Kidney tubule cell (primary cell): ENCODE measurements at regions not wholly inside any gene's neighbourhood (a gene's known extent, or its start where the extent isn't known, plus 50 kb on each side); places are given as distances from the start of the nearest gene placed in this dataset.

ENCODE experiments used
- DNase-seq: peaks from one replicate; pipeline ENCODE4 v3.0.0-alpha.2; 2018; ENCODE audit warnings: low spot score

DNA sequence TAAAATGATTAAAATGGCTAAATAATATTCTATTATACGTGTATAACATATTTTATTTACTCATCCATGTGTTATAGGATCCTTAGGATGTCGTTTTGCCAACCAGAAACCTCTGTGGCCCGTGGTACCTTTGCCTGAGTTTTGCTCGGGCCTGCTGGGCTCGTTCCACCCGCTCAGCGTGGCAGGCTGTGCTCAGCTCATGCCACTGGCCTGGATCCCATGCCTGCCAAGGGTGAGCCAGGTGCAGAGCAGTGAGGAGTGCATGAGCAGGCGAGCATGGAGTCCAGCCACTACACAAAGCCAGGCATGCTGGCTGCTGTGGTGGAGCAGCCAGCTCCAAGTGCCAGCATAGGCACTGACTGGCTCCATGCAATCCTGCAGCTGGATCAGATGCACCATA is 417.2 kb downstream of the TTLL7 start:
- DNase-seq: no peak

DNA sequence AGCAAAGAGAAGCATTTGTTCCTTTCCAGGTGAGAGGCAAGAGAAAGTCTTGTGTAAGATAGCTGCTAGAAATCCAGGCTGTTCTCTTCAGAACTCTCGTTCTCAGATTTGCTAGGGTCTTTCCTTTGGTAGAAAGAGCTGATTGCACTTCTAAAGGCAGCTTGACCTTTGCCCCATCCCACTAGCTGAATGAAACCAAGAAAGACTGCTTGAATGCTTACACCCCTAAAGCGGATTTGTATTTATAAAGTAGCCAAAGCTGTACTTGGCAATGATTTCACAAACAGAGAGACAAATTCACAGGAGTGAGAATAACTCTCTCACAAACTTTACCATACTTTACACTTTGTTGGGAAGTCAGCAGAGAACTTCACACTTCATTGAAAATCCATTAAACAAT is 424.1 kb downstream of the TTLL7 start:
- DNase-seq: no peak

DNA sequence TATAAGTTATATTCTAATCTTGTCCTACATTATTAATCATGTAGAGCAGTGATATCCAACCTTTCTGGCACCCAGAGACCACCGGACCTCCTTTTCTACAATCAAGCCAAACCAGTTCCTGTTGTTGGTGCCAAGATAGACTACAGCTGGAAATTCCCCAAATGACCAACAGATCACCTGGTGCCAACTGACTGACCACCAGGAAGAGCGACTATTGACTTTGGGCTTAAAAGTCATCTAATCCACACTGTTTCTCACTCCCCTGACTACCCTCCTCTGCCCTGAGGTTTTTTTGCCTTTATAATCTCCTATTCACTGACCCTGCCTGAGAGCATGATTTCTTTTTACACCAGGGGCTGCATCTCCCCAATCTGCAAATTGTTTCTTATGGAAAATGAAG is 425.2 kb downstream of the TTLL7 start:
- DNase-seq: peak; percentile 27

DNA sequence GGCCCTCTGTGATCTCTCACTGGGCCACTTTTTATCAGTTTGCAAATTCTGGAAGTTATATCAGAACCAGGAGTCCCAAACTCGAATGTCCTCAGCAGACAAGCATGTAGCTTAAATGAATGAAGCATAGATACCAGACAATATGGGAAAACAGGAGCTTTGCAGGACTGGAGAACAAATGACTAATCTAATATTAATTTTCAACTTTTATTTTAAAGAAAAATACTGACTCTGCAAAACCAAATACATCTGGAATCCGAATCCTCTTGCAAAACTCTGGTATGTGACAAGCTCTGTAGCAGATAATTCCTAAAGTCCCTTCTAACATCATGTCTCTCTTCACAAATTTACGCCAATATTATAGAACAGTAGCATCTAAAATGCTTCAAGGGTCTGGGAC is 427.4 kb downstream of the TTLL7 start:
- no peak for DNase-seq

DNA sequence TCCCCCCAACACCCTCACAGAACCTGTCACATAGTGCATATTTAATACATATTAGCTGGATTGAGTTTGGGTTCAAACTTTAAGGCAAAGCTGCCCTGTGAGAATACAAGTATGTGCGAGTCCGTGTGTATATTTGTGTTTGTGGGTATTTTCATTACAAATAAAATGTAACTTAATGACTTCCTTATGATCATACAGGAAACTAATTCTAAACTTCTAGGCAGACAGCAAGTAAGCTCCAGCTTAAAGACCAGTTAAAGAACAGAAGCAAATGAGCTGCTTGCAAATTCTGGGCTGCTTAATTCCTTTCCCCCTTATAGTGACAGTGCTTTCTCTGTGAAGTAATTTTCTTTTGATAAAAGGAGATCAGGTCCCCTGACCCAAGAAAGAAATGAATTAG is 437.6 kb downstream of the TTLL7 start:
- DNase-seq: no peak

DNA sequence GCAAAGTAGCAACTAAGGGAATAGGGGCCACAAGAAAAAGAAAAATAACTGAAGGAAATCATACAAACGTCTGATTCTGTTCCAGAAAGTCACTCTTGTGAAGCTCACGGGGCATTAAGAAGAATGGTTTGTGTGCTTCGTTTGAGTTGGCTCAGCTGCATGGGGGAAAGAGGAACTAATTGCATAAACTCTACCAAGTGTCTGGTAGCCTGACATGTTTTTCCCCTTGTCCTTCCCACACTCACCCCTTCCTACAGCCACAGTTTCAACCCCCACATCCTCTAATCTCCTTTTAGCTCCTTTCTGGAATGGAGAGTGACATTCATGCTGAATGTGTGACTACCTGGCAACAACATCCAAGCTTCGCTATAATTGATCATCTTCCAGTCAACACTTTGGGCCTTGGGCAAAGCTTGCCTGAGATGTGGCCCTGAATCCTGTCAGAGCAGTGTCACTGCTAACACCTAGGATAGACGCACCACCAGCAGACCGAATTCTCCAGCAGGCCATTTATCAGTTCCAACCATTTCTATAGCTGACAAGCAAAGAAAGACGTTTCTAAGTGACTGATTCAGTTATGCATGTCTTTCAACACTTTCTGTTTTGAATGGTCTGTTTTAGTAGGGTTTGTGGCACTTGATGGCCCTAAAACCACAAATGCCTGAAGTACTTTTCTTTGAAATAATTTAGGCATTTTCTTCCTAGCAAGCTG is 439.6 kb downstream of the TTLL7 start:
- DNase-seq: no peak

DNA sequence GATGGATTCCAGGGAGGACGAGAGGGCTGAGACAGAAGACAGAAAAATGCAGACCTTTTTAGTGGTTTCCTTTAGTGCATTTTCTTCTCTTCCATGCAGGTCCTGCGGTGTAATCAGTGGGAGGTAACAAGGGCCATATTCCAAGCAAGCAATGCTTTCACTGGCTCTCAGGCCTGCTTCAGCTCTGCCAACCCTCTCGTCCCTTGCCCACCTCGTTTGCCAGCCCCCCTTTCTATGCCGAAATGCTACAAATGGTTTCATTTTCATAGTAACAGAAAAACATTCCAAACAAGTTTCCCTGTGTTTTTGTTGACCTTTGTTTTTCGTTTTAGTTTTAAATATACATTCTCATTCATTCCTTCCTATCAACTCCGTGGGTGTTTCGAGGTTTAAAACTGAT is 443.1 kb downstream of the TTLL7 start:
- DNase-seq: no peak

DNA sequence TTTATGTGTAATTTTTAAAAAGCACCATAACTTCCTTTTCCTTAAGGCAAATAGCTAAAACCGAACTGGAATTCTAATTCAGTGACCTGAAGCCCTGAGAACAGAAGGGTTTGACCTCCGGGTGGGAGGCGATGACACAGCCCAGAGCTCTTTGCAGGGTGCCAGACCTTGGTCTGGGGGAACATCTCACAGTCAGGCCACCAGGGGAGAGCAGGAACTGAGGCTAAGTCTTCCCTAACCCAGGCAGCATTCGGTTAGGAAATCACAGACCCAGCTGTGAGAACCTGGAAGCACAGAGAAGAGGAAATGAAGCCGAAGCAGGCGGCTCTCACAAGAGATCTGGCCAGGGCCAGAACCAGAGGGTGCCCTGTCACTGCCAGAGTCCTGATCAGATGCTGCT is 444.8 kb downstream of the TTLL7 start:
- DNase-seq: no peak

DNA sequence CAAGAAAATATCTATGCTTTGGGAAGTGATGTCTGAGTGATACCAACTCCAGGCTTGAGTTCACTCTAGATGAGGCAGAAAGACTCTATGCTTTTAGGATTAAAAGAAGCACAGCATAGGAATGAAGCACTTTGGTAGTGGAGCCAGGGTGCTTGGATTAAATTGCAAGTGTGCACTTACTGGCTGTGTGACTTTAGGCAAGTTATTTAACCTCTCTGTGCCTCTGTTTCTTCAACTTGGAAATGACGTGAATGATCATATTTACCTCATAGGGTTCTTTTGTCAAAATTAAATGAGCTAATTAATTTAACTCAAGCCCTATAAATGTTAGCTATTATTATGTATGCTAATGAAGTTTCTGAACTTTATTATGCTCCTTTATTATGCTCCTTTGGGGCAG is 446.1 kb downstream of the TTLL7 start:
- no peak for DNase-seq

DNA sequence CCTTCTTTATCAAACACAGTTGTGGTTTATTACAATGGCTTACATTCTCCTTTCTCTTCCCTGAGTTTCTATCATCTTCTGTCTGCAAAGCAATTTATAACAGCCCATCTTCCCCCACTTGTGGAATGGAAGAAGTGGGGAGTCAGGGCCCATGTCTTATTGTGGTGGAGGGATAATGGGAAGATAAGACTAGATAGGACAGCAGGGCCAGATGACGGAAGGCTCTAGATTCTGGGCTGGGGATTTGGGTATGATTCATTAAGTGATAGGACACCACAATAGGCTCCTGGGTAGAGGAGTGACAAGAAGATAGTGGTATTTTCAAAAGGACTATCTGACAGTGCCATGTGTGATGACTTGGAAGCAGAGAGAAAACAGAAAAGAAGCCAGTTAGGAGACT is 450.6 kb downstream of the TTLL7 start:
- no peak for DNase-seq

DNA sequence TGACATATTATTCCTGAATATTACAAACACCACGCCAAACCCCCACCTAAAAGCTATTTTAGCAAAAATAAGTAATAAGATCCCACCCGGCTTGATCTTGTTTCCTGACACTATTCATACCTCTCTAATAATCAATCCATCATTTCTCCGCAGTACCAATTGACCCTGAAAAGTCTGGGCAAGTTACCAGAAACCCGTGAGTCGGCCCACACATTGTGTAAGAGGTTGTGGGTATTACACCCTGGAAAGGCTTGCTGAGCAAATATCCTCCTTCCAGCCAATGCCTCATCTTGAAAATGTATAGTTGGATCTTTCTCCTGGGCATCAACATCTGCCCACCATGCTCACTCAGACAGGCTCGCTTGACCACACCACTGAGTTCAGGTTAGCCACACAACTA is 451.0 kb downstream of the TTLL7 start:
- no peak for DNase-seq

DNA sequence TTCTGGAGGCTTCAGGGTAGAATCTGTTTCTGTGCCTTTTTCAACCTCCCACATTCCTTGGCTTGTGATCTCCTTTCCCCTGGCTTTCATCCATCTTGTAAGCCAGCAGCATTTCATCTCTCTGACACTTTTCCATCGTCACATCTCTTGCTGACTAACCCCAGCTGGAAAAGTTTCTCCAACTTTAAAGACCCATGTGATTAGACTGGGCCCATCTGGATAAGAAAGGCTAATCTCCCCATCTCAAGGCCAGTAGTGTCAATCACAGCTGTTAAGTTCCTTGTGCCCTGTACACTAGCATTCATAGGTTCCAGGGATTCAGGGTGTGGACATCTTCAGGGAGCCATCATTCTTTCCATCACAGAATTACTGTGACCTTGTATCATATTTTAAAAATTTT is 452.1 kb downstream of the TTLL7 start:
- no peak for DNase-seq

DNA sequence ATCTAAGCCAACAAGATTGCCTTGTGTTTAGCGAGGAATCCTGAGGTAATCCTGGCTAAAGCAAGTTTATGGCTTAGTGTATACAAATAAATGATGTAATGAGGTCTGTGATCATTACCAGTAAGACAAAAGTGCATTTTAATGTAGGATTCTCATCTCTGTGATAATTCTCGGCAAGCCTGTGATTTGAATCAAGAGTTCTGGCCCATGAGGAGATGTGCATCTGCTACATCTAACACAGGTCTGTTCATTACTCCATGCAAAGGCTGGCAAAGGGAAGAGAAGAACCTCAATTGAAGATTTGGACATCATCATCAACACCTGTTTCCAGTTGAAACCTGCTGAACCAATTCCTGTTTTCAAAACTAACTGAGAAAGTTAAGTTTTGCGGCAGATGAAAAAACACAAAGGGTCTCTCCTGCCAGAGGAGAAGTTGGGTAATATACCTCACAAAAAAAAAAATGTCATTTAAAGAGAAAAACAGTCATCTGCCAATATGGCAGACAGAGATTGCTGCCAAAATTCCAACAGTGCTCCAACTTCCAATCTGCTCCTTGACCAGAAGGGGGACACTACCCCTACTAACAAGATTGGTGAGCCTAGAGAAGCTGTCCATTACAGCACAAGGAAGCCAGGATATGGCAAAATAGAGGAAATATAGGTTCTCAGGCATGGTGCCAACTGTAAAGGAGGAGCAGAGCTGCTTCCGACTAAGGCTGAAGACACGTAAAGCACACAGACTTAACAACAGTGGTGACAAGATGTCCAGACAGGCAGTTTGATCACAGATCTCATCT is 453.7 kb downstream of the TTLL7 start:
- peak; percentile 15 for DNase-seq

DNA sequence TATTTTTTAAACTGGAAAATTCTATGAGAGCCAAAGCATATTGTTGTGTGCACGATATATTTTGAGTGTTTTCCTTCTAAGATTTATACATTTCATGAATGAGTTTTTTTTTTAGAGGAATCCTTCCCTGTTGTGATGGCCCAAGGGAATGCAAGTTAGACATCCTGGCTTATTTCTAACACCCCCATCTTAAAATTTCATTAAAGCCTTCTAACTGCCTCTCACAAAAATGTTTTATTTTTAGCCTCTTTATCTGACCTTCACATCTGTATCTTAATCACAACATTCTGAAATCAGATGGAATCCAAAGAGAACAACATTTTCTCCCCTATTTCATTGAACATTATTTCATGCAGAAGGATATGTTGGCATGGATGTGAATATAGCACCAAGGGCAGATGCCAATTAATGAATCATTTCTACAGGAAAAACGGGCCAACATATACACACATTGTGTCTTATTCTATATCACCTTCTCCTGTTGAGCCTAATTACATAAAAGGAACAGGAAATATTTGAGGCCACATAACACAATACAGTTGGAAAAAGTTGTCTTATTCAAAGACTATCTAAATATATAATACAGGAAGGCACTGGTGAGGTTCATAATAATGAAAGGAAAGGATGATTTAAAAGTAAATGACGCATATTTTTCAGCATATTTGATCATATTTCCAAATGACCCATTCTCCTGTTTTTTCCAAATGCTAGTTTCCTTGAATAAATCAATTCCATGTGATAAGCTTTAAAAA is 455.5 kb downstream of the TTLL7 start:
- no peak for DNase-seq

DNA sequence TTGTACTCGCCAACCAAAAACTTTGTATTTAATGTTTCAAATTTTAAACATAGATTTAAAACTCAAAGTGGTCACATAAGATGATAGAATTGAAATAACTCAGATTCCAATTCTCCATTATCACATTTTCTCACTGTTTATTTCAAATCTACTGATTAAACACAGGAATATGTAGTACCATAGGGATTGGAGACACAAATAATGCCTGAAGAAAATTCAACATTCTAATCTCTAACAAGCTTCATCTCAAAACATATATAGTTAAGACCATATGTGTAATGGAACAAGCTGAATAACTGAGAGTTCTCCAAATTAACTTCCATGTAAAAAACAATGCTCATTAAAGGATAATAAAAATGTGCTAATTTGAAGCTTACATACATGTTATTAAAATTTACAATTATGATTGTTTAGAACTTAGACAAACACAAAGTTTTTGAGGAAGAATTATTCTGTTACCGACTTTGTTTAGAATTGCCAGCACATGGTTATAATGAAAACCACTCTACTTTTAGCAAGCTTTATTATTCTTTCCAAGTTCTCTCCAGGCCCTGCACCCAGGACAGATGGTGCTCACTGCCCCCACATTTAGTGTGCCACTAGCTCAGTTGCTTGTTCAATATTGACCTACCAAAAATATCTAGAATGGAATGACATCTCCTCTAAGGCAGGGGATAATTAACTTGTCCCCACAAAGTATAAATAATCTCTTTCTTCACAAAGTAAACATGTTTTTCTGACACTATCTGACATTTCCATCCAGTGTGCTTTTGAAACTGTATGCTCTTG is 467.2 kb downstream of the TTLL7 start:
- DNase-seq: no peak

DNA sequence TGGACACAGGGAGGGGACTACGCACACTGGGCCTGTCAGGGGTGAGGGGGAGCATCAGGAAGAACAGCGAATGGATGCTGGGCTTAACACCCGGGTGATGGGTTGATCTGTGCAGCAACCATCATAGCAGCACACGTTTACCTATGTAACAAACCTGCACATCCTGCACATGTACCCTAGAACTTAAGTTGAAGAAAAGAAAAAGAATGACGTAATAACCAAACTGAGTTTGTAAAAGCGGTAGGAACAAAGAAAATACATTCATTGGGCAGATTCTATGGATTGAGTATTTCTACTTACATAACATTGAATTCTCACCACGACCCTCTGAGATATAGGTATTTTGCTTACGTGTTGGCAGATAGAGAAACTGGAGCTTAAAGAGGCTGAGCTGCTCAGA is 468.4 kb downstream of the TTLL7 start:
- no peak for DNase-seq

DNA sequence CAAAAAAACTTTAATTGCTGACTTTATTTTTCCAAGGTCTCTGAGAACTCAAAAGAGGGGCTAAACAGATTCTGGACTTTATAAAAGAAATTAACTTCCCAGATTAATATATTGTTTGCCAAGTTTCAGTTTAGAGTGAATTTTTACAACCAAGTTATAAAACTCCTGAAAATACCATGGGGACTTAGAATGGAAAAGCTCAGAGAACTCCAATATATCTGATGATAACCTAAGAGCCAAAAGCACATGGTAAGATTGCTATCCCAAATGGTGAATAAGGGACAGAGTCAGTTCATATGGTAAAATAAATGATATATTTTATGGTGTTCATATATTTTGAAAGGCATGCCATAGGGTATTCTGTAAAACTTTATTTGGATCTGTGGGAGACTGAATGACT is 470.9 kb downstream of the TTLL7 start:
- no peak for DNase-seq

DNA sequence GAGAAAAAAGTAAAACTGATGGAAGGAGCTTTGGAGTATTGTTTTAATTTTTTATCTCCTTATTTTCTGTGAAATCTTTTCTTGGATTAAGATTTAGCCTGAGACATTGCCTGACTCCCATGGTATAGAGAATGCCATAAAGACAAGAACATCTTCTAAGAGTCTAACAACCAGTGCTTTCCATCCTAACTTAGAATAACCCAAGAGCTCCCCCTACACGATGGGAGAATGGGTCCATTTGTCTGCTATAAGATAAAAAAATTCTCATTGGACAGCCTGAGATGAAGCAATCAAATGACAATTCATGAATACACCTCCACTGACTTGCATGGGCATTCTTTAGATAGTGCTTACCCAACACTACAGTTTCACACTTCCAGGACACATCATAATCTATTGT is 478.1 kb downstream of the TTLL7 start:
- DNase-seq: no peak

DNA sequence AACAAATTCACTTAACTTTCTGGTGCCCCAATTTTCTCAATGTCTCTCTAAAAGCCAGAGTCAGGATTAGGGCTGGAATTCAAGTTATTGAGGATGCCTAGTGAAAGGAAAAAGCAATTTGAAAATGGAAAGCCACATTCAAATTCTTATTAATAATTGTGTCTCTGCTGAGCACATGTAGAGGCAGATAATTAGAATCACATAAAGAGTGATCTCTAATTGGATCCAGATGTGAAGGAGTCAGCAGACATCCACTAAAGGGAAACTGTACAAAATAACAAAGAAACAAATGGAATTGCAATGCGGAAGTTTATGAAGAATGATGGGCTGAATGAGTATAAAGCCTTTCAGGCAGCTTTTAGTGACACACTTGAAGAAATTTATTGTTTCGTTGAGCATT is 482.6 kb downstream of the TTLL7 start:
- DNase-seq: no peak

DNA sequence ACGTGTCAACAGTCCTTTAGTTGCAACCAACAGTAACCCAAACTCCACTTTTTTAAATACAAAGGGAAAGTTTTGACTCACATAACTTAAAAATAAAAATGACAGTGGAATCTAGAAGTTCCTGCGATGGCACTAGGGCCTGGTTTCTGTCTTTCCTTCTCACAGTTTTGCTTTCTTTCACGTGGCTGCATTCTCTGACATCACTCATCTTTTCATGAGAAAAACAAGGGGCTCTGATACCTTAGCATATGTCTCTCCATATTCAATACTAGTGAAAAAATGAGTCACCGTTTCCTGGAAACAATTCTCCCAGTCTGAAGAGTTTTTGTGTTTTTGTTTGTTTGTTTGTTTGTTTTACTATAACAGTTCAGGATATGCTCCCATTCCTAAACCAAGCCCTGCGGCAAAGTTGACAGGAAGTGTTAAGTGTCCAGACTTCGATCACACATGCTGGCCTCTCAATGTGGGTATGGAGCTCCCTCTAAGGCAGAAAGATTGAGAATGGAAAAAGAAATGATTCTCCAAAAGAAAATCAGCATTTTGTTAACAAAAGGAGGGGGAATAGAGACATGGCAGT is 483.3 kb downstream of the TTLL7 start:
- DNase-seq: no peak

DNA sequence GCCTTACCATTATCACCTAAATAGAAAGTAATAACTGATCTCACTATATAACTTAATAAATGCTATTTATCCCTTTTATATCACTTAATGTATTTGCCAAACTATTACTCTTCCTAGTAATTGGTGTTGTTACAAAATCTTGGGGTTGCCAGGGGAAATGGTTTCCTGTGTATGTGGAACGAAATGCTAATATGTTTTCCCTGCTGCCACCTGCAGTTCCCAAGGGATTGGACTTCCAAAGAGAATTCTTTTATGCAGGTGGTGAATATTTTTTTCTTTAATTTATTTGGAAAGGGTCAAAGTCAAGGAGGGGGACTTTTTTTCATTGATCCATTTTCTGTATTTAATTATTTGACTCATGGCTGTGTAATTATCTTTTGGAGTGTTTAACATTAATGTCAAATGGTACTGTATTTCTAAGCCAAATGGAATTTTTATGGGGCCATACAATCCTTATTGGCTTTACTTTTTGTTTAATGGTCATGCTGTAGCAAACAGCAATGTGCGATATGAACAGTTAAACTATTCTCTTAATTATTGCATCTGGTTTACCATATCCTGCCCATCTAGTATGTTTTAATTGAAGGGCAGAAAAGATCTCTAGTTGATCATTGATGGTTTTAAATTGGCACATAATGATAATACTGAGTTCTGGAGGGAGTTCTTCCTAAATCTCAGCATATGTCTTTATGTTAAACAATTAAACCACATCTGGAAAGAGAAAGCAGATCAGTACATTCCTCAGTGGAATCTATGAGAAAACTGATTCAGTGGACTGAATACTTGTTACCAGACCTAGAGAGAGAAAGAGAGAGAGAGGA is 486.3 kb downstream of the TTLL7 start:
- no peak for DNase-seq
